ENCODE measurements at regions not wholly inside any gene's neighbourhood (a gene's known extent, or its start where the extent isn't known, plus 50 kb on each side); places are given as distances from the start of the nearest gene placed in this dataset.

DNA sequence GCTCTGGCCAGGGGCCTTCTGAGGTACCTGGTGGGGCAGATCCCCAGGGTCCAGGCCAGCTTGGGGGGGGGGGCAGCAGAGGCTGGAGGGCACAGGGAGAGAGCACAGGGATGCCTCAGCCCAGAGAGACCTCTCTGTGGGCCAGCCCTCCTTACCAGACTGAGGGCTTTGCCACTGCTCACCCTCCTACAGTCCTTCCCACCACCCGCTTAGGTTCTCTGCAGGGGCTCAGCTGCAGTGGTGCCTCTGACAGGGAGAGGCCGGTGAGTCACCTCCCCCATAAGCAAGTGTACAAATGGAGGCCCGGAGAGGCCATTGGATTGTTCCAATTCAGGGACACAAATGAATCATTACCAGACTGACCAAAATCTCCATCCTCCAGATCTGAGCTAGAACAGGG is 68.1 kb upstream of the LMO1 start:
- H3K27ac ChIP-seq: no peak overlapping the region
- H3K27me3 ChIP-seq (ENCODE audit: insufficient read depth, low read depth, severe bottlenecking): no peaks in the 10 kb centered on the region
- H3K9me3 ChIP-seq (ENCODE audit: severe bottlenecking): no peaks in the 10 kb centered on the region
- no peak overlapping the region for H3K4me3 ChIP-seq (ENCODE audit: low read depth, low read length)
- no peak for DNase-seq
- no peak for TF ChIP-seq CTCF (IDR thresholded peaks at IDR 0.05; ENCODE audit: low read depth, low read length)
- no peaks in the 10 kb centered on the region for H3K36me3 ChIP-seq

DNA sequence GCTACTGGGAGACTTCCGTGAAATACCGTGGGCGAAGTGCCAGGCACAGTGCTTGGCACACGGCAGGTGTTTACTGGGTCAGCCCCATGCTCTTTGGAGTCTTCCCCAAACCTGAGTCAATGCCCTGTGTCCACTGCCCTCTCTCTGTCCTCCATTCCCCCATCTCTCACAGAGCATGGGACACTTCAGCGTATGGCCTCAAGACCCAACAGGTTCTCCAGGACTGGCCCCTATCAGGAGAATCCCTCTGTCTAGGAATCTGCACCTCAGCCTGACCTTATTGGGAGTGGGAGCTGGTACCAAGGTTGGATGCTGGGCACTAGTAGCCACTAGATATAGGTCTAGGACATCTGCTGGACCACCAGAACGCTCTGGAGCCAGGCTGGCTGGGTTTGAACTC is 67.2 kb upstream of the LMO1 start:
- H3K27ac ChIP-seq: no peak overlapping the region
- H3K27me3 ChIP-seq (ENCODE audit: insufficient read depth, low read depth, severe bottlenecking): no peaks in the 10 kb centered on the region
- H3K9me3 ChIP-seq (ENCODE audit: severe bottlenecking): no peaks in the 10 kb centered on the region
- H3K36me3 ChIP-seq: no peaks in the 10 kb centered on the region
- no peak for DNase-seq
- H3K4me3 ChIP-seq (ENCODE audit: low read depth, low read length): no peak overlapping the region
- TF ChIP-seq CTCF (IDR thresholded peaks at IDR 0.05; ENCODE audit: low read depth, low read length): no peak

DNA sequence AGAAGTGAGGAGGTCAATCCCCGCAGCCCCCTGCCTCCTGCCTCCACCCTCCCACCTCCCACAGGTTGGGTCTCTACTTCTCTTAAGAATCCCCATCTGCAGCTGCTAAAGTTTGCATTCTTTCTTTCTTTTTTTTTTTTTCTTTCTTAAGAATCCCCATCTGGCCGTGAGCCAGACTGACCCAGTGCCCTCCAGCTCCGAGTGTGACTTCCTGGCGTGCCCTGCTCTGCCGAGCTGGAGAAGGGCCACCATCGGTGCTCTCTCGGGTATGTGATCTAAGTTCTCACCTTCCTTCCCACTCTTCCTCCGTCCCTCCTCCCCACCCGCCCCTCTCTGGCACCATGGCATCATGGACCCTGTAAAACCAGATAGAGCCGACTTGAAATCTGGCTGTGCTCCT is 66.7 kb upstream of the LMO1 start:
- Histone ChIP-seq H3K36me3 (no peaks in the 10 kb centered on the region), H3K4me3 (ENCODE audit: low read depth, low read length) (peak overlapping the region; percentile 31), H3K9me3 (ENCODE audit: severe bottlenecking) (no peaks in the 10 kb centered on the region), H3K27ac (peak overlapping the region; percentile 73), H3K27me3 (ENCODE audit: insufficient read depth, low read depth, severe bottlenecking) (no peaks in the 10 kb centered on the region)
- no peak for DNase-seq
- TF ChIP-seq CTCF (IDR thresholded peaks at IDR 0.05; ENCODE audit: low read depth, low read length): no peak

DNA sequence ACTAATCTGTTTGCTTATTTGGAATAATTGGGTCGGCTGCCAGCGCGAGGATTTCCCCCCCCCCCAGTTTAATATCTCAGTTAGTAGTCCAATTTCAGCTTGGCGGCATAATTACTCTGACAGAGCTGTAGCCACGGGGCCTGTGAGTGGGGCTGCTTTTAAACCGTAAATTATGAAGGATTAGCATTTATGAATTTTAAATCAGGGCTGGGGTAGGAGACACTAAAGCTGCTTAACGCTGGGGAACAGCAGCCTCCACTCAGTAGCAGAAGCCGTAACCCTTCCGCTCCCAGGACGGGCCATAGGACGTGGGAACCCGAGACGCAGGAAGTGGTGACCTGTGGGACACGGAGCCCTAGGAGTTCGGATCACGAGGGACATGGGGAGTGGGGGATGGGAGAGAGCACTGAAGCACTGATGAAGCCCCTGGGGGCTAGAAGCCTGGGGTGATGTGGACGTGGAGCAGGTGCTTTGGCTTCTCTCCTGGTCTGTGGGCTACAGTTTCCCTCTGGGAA is 66.2 kb upstream of the LMO1 start:
- H3K36me3 ChIP-seq: no peaks in the 10 kb centered on the region
- DNase-seq: peak; percentile 84
- no peak for TF ChIP-seq CTCF (IDR thresholded peaks at IDR 0.05; ENCODE audit: low read depth, low read length)
- H3K27ac ChIP-seq: peak overlapping the region; percentile 73
- no peaks in the 10 kb centered on the region for H3K27me3 ChIP-seq (ENCODE audit: insufficient read depth, low read depth, severe bottlenecking)
- peak overlapping the region; percentile 31 for H3K4me3 ChIP-seq (ENCODE audit: low read depth, low read length)
- H3K9me3 ChIP-seq (ENCODE audit: severe bottlenecking): no peaks in the 10 kb centered on the region

DNA sequence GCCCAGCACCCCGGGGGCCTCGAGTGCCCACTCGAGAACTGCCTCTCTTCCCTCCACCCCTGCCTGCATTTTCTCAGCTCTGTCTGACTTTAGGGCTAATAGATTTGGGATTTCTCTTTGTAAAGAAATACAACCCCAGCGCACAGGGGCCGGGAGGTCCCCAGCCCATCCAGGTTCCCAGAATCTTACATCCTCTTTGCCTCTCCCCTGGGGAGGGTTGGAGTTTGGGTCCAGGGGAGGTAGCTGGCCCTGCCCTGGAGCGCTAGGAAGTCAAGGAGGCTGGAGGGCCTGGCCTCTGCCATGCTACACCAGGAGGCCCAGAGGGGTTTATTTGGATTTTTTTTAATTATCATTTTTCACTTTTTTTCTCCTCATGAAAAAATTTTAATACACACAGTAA is 65.7 kb upstream of the LMO1 start:
- Histone ChIP-seq H3K27ac (peak overlapping the region; percentile 73), H3K27me3 (ENCODE audit: insufficient read depth, low read depth, severe bottlenecking) (no peaks in the 10 kb centered on the region), H3K4me3 (ENCODE audit: low read depth, low read length) (peak overlapping the region; percentile 31), H3K36me3 (no peaks in the 10 kb centered on the region), H3K9me3 (ENCODE audit: severe bottlenecking) (no peaks in the 10 kb centered on the region)
- DNase-seq: no peak
- TF ChIP-seq CTCF (IDR thresholded peaks at IDR 0.05; ENCODE audit: low read depth, low read length): no peak

GRCh38 chr11:8328848-8329330 is 65.2 kb upstream of the LMO1 start:
- peak; percentile 86 for TF ChIP-seq CTCF (IDR thresholded peaks at IDR 0.05; ENCODE audit: low read depth, low read length)
- Histone ChIP-seq H3K27ac (peak overlapping the region; percentile 73), H3K36me3 (no peaks in the 10 kb centered on the region), H3K27me3 (ENCODE audit: insufficient read depth, low read depth, severe bottlenecking) (no peaks in the 10 kb centered on the region), H3K9me3 (ENCODE audit: severe bottlenecking) (no peaks in the 10 kb centered on the region), H3K4me3 (ENCODE audit: low read depth, low read length) (peak overlapping the region; percentile 31)
- DNase-seq: peak; percentile 93

All from WERI-Rb-1 (cell line).